Keratinocyte (primary cell): ENCODE measurements at regions not wholly inside any gene's neighbourhood (a gene's known extent, or its start where the extent isn't known, plus 50 kb on each side); places are given as distances from the start of the nearest gene placed in this dataset.

Source experiments
- DNase-seq: peaks from one replicate; pipeline ENCODE4 v3.0.0-alpha.2; 2011; ENCODE audit warnings: low read depth, missing footprints, low spot score
- FAIRE-seq: peaks from 2 replicates; lab custom pipeline; 2011; peaks lifted over from hg19 to GRCh38; lab: Jason Lieb, UNC
- H2AFZ ChIP-seq: 2 replicates; pipeline ENCODE4 v1.6.0; 2012; ENCODE audit warnings: low read length, control low read depth, inconsistent platforms; ENCODE audit not compliant: control insufficient read depth
- H3K27ac ChIP-seq: 2 replicates; pipeline ENCODE4 v1.5.1; 2011; ENCODE audit warnings: low read length; ENCODE audit not compliant: control insufficient read depth, insufficient read depth
- H3K27me3 ChIP-seq: 3 replicates; pipeline ENCODE4 v1.6.0; 2011; ENCODE audit warnings: low read length; ENCODE audit not compliant: control insufficient read depth, insufficient read depth; ENCODE audit errors: extremely low read depth
- H3K36me3 ChIP-seq, 2 experiments: 2 replicates in 1 of 2; 3 replicates in 1 of 2; pipeline ENCODE4 v1.5.1; 2011; ENCODE audit warnings: low read length in 2 of 2, mild to moderate bottlenecking in 1 of 2; ENCODE audit not compliant: control insufficient read depth in 2 of 2, insufficient read depth in 2 of 2; ENCODE audit errors: extremely low read depth in 1 of 2
- H3K4me1 ChIP-seq: 3 replicates; pipeline ENCODE4 v1.5.1; 2011; ENCODE audit warnings: low read length; ENCODE audit not compliant: control insufficient read depth, insufficient read depth; ENCODE audit errors: extremely low read depth
- H3K4me2 ChIP-seq: 3 replicates; pipeline ENCODE4 v1.6.0; 2011; ENCODE audit warnings: low read depth, low read length; ENCODE audit not compliant: control insufficient read depth, insufficient read depth; ENCODE audit errors: extremely low read depth
- H3K4me3 ChIP-seq, 3 experiments: fragments of 200-600 bp in 1 of 3; sonication (generic) in 1 of 3; 2 replicates in 2 of 3; 3 replicates in 1 of 3; pipeline ENCODE4 v1.5.1; 2011 to 2016; ENCODE audit warnings: low read length in 3 of 3, mild to moderate bottlenecking in 3 of 3, control low read depth in 2 of 3, inconsistent platforms in 1 of 3, low read depth in 1 of 3, mixed read lengths in 1 of 3, mixed run types in 1 of 3, moderate library complexity in 1 of 3; ENCODE audit not compliant: control insufficient read depth in 2 of 3, insufficient read depth in 2 of 3; ENCODE audit errors: extremely low read depth in 1 of 3
- H3K79me2 ChIP-seq: 2 replicates; pipeline ENCODE4 v1.6.0; 2012; ENCODE audit warnings: low read length; ENCODE audit not compliant: control insufficient read depth, insufficient read depth
- H3K9ac ChIP-seq: 3 replicates; pipeline ENCODE4 v1.6.0; 2011; ENCODE audit warnings: low read length; ENCODE audit not compliant: control insufficient read depth, insufficient read depth; ENCODE audit errors: extremely low read depth
- H3K9me1 ChIP-seq: 3 replicates; pipeline ENCODE4 v1.6.0; 2011; ENCODE audit warnings: low read length; ENCODE audit not compliant: control insufficient read depth, insufficient read depth; ENCODE audit errors: extremely low read depth
- H3K9me3 ChIP-seq: 2 replicates; pipeline ENCODE4 v1.5.1; 2012; ENCODE audit warnings: low read depth, low read length; ENCODE audit not compliant: control insufficient read depth
- H4K20me1 ChIP-seq: 3 replicates; pipeline ENCODE4 v1.6.0; 2011; ENCODE audit warnings: low read length; ENCODE audit not compliant: control insufficient read depth, insufficient read depth; ENCODE audit errors: extremely low read depth
- CTCF ChIP-seq, 3 experiments: IDR thresholded peaks in 1 of 3; conservative IDR thresholded peaks in 1 of 3; optimal IDR thresholded peaks in 1 of 3; 2 replicates in 2 of 3; 3 replicates in 1 of 3; pipeline versions ENCODE3 to v1.5.1; 2011; ENCODE audit warnings: low read length in 3 of 3, mild to moderate bottlenecking in 3 of 3, moderate library complexity in 2 of 3, control low read depth in 1 of 3, inconsistent platforms in 1 of 3; ENCODE audit not compliant: insufficient read depth in 2 of 3; ENCODE audit errors: extremely low read depth in 1 of 3
- EZH2 ChIP-seq: IDR thresholded peaks from one replicate; pipeline ENCODE4 v1.6.1; 2012; ENCODE audit warnings: inconsistent platforms, mild to moderate bottlenecking, low read length, moderate library complexity
- dilution Hi-C: fragments of 300-500 bp; cut with MboI; formaldehyde crosslinking; loops from one replicate; pipeline ENCODE4 v1.7.0; 2020; ENCODE audit warnings: low sequenced_read_pairs; ENCODE audit not compliant: extremely low pct_ligation_motif_present

- no peak for FAIRE-seq
- H3K36me3 ChIP-seq = no peaks in the 10 kb centered on the region
These were observed 539.4 kb upstream of the SPHKAP start for GRCh38 chr2:228720895-228721294.

GRCh38 chr2:228709788-228710371 lies 528.4 kb upstream of the SPHKAP start:
- H3K9ac ChIP-seq = no peak overlapping the region
- no peaks in the 10 kb centered on the region for H3K9me3 ChIP-seq
- H3K4me3 ChIP-seq = no peak overlapping the region
- H2AFZ ChIP-seq = no peak overlapping the region
- no peaks in the 10 kb centered on the region for H3K4me1 ChIP-seq
- no peaks in the 10 kb centered on the region for H3K27me3 ChIP-seq
- no peaks in the 10 kb centered on the region for H3K36me3 ChIP-seq
- H3K9me1 ChIP-seq = no peaks in the 10 kb centered on the region
- TF ChIP-seq EZH2 = no peak
- TF ChIP-seq CTCF (optimal IDR thresholded peaks at IDR 0.05 in 1 of 3, IDR thresholded peaks at IDR 0.05 in 1 of 3, conservative IDR thresholded peaks at IDR 0.05 in 1 of 3; ENCODE audit: extremely low read depth in 1 of 3, insufficient read depth in 2 of 3, low read length in 3 of 3) = no peak
- FAIRE-seq (no peak), DNase-seq (no peak)
- H3K27ac ChIP-seq = no peak overlapping the region
- no peaks in the 10 kb centered on the region for H3K79me2 ChIP-seq
- H4K20me1 ChIP-seq = no peaks in the 10 kb centered on the region
- dilution Hi-C loops = no loop called here
- no peak overlapping the region for H3K4me2 ChIP-seq

More at GRCh38 chr2:228720895-228721294, 539.4 kb upstream of the SPHKAP start:
- no peaks in the 10 kb centered on the region for H3K79me2 ChIP-seq
- DNase-seq = no peak
- no peak overlapping the region for H3K4me2 ChIP-seq
- no peak overlapping the region for H3K9ac ChIP-seq
- no peaks in the 10 kb centered on the region for H3K27me3 ChIP-seq
- peaks cover 6% of the 10 kb centered on the region for H3K4me1 ChIP-seq
- H2AFZ ChIP-seq = no peak overlapping the region
- no peak overlapping the region for H3K4me3 ChIP-seq
- TF ChIP-seq EZH2 = no peak
- no peak overlapping the region for H3K27ac ChIP-seq
- no peaks in the 10 kb centered on the region for H3K9me3 ChIP-seq
- no peaks in the 10 kb centered on the region for H4K20me1 ChIP-seq
- H3K9me1 ChIP-seq = no peaks in the 10 kb centered on the region
- dilution Hi-C loops = no loop called here

- no peak overlapping the region for H2AFZ ChIP-seq
- no peaks in the 10 kb centered on the region for H3K36me3 ChIP-seq
- no peak overlapping the region for H3K4me3 ChIP-seq
- DNase-seq (no peak), FAIRE-seq (no peak)
- H3K27me3 ChIP-seq = no peaks in the 10 kb centered on the region
- no peak overlapping the region for H3K4me2 ChIP-seq
- no peak overlapping the region for H3K9ac ChIP-seq
- H3K27ac ChIP-seq = no peak overlapping the region
- TF ChIP-seq CTCF (optimal IDR thresholded peaks at IDR 0.05 in 1 of 3, IDR thresholded peaks at IDR 0.05 in 1 of 3, conservative IDR thresholded peaks at IDR 0.05 in 1 of 3; ENCODE audit: extremely low read depth in 1 of 3, insufficient read depth in 2 of 3, low read length in 3 of 3) (no peak), EZH2 (no peak)
- H3K4me1 ChIP-seq = no peaks in the 10 kb centered on the region
- no peaks in the 10 kb centered on the region for H4K20me1 ChIP-seq
- no peaks in the 10 kb centered on the region for H3K9me1 ChIP-seq
- dilution Hi-C loops = no loop called here
- H3K79me2 ChIP-seq = no peaks in the 10 kb centered on the region
- H3K9me3 ChIP-seq = no peaks in the 10 kb centered on the region
These were observed 526.4 kb upstream of the SPHKAP start for GRCh38 chr2:228707846-228708245.
